CD14-positive monocyte (primary cell): ENCODE measurements at regions not wholly inside any gene's neighbourhood (a gene's known extent, or its start where the extent isn't known, plus 50 kb on each side); places are given as distances from the start of the nearest gene placed in this dataset.
A peak's percentile ranks its signal among the peaks of the same experiment; 100 is the strongest.

Experiments used
- DNase-seq, 3 donors: peaks; one replicate each; pipeline ENCODE4 v3.0.0-alpha.2; 2011 to 2022
- H2AFZ ChIP-seq: 2 replicates; pipeline ENCODE4 v1.6.0; 2012; ENCODE audit warnings: mild to moderate bottlenecking, low read depth, low read length, inconsistent platforms; ENCODE audit not compliant: insufficient read depth, poor library complexity, severe bottlenecking
- H3K27ac ChIP-seq, 2 donors: 1 replicate in 1 of 2; 2 replicates in 1 of 2; pipeline ENCODE4 v1.5.1; 2012 to 2013; ENCODE audit warnings: low read length in 2 of 2, control low read depth in 1 of 2, inconsistent platforms in 1 of 2, low read depth in 1 of 2, mild to moderate bottlenecking in 1 of 2
- H3K27me3 ChIP-seq, 2 donors: one replicate each; pipeline versions ENCODE4 v1.6.0 to v1.6.1; 2011 to 2013; ENCODE audit warnings: low read length in 2 of 2; ENCODE audit not compliant: control insufficient read depth in 2 of 2, insufficient read depth in 2 of 2
- H3K36me3 ChIP-seq, 2 donors: replicated peaks in 1 of 2; 1 replicate in 1 of 2; 2 replicates in 1 of 2; pipeline versions ENCODE4 v1.5.1 to v1.6.1; 2012 to 2013; ENCODE audit warnings: low read length in 2 of 2, control low read depth in 1 of 2, inconsistent platforms in 1 of 2, mild to moderate bottlenecking in 1 of 2; ENCODE audit not compliant: insufficient read depth in 2 of 2, control insufficient read depth in 1 of 2
- H3K4me1 ChIP-seq, 2 donors: 1 replicate in 1 of 2; 2 replicates in 1 of 2; pipeline versions ENCODE4 v1.5.1 to v1.6.1; 2012 to 2013; ENCODE audit warnings: low read length in 2 of 2, control low read depth in 1 of 2, inconsistent platforms in 1 of 2, mild to moderate bottlenecking in 1 of 2, moderate library complexity in 1 of 2; ENCODE audit not compliant: insufficient read depth in 2 of 2, control insufficient read depth in 1 of 2
- H3K4me2 ChIP-seq: replicated peaks from 2 replicates; pipeline ENCODE3; 2012; ENCODE audit warnings: low read length, moderate library complexity, mild to moderate bottlenecking; ENCODE audit not compliant: poor library complexity, severe bottlenecking; ENCODE audit errors: extremely low read depth
- H3K4me3 ChIP-seq, 3 experiments: fragments of 200-600 bp in 1 of 3; sonication (generic) in 1 of 3; replicated peaks in 1 of 3; 1 replicate in 2 of 3; 2 replicates in 1 of 3; pipeline ENCODE4 v1.5.1; 2011 to 2013; ENCODE audit warnings: low read length in 3 of 3, mild to moderate bottlenecking in 3 of 3, control low read depth in 2 of 3, low read depth in 2 of 3, inconsistent platforms in 1 of 3, moderate library complexity in 1 of 3
- H3K79me2 ChIP-seq: 2 replicates; pipeline ENCODE4 v1.6.0; 2012; ENCODE audit warnings: mild to moderate bottlenecking, control low read depth, inconsistent platforms, low read length, moderate library complexity; ENCODE audit not compliant: insufficient read depth
- H3K9ac ChIP-seq: 2 replicates; pipeline ENCODE4 v1.6.0; 2017; ENCODE audit warnings: low read length, mild to moderate bottlenecking; ENCODE audit not compliant: insufficient read depth, poor library complexity, severe bottlenecking
- H3K9me3 ChIP-seq, 2 donors: replicated peaks in 1 of 2; 1 replicate in 1 of 2; 2 replicates in 1 of 2; pipeline versions ENCODE4 v1.5.1 to v1.6.1; 2012 to 2013; ENCODE audit warnings: low read length in 2 of 2, control low read depth in 1 of 2; ENCODE audit not compliant: control insufficient read depth in 1 of 2, insufficient read depth in 1 of 2
- H4K20me1 ChIP-seq: 2 replicates; pipeline ENCODE4 v1.6.0; 2012; ENCODE audit warnings: mild to moderate bottlenecking, low read length, control low read depth, moderate library complexity; ENCODE audit not compliant: insufficient read depth
- H3K27ac Mint-ChIP-seq, 7 donors: one replicate each; pipeline ENCODE4 v1.8.0; 2020; ENCODE audit warnings: mild to moderate bottlenecking in 7 of 7, mixed read lengths in 7 of 7, moderate library complexity in 6 of 7, inconsistent platforms in 2 of 7
- H3K27me3 Mint-ChIP-seq, 3 donors: one replicate each; pipeline ENCODE4 v1.8.0; 2021 to 2022; ENCODE audit warnings: low read depth in 3 of 3, mild to moderate bottlenecking in 3 of 3, mixed read lengths in 3 of 3, moderate library complexity in 3 of 3, inconsistent platforms in 1 of 3
- H3K36me3 Mint-ChIP-seq, 2 donors: one replicate each; pipeline ENCODE4 v1.8.0; 2020; ENCODE audit warnings: mixed read lengths in 2 of 2, inconsistent platforms in 1 of 2, mild to moderate bottlenecking in 1 of 2
- H3K4me1 Mint-ChIP-seq: one replicate; pipeline ENCODE4 v1.8.0; 2020; ENCODE audit warnings: mild to moderate bottlenecking, mixed read lengths
- H3K4me3 Mint-ChIP-seq, 2 donors: one replicate each; pipeline ENCODE4 v1.8.0; 2020; ENCODE audit warnings: mild to moderate bottlenecking in 2 of 2, mixed read lengths in 2 of 2, moderate library complexity in 1 of 2
- H3K9me3 Mint-ChIP-seq, 7 donors: one replicate each; pipeline ENCODE4 v1.8.0; 2020 to 2022; ENCODE audit warnings: mixed read lengths in 7 of 7, mild to moderate bottlenecking in 6 of 7, moderate library complexity in 6 of 7, inconsistent platforms in 2 of 7
- CTCF ChIP-seq: fragments of 200-600 bp; IDR thresholded peaks from one replicate; pipeline ENCODE4 v1.8.0; 2022; ENCODE audit warnings: antibody characterized with exemption, mild to moderate bottlenecking
- WGBS: methylation state at CpG from one replicate; pipeline ENCODE4 v1.1.5; 2013; ENCODE audit warnings: missing lambda C conversion rate; ENCODE audit not compliant: insufficient coverage; 5-methylcytosine and 5-hydroxymethylcytosine counted together
- intact Hi-C, 2 donors: fragments of 100-400 bp; cut with micrococcal nuclease; formaldehyde crosslinking; loops; one replicate each; pipeline versions ENCODE4 v1.15.0 to v1.15.1; 2023

- H3K9ac ChIP-seq, result no peak overlapping the region
- H3K27me3 ChIP-seq, result peaks cover 32 to 55% of the 10 kb centered on the region in 2 donors
- peaks cover 0 to 3% (median 0%) of the 10 kb centered on the region in 7 donors for H3K9me3 Mint-ChIP-seq
- H3K4me1 Mint-ChIP-seq, result no peaks in the 10 kb centered on the region
- no peak for DNase-seq
- H4K20me1 ChIP-seq, result no peaks in the 10 kb centered on the region
- peak overlapping the region in 1 of 2 donors; percentile 77 for H3K4me3 Mint-ChIP-seq
- intact Hi-C loops, result no loop called here
- no peaks in the 10 kb centered on the region for H3K36me3 Mint-ChIP-seq
- no peaks in the 10 kb centered on the region for H3K4me1 ChIP-seq
- H3K4me3 ChIP-seq, result no peak overlapping the region
- H3K27ac ChIP-seq, result no peak overlapping the region
- no peak overlapping the region for H2AFZ ChIP-seq
- H3K27me3 Mint-ChIP-seq, result peaks cover 35 to 66% (median 48%) of the 10 kb centered on the region in 3 donors
- H3K79me2 ChIP-seq, result no peaks in the 10 kb centered on the region
- no peak for TF ChIP-seq CTCF
- no peak overlapping the region for H3K27ac Mint-ChIP-seq
- H3K9me3 ChIP-seq, result no peaks in the 10 kb centered on the region
- H3K36me3 ChIP-seq, result no peaks in the 10 kb centered on the region
- no peak overlapping the region for H3K4me2 ChIP-seq
- 75% methylated on average over 17 of the region's 20 CpGs for WGBS
These were observed 70.2 kb upstream of the OLIG2 start for GRCh38 chr21:32955311-32956060.

- 66% methylated on average over 6 of the region's 10 CpGs for WGBS
- no peak overlapping the region for H3K27ac Mint-ChIP-seq
- Histone ChIP-seq H3K9ac (no peak overlapping the region), H3K27me3 (peaks cover 36 to 58% of the 10 kb centered on the region in 2 donors), H3K36me3 (no peaks in the 10 kb centered on the region), H3K4me3 (no peak overlapping the region), H3K4me1 (no peaks in the 10 kb centered on the region), H3K79me2 (no peaks in the 10 kb centered on the region), H4K20me1 (no peaks in the 10 kb centered on the region), H3K27ac (no peak overlapping the region), H2AFZ (no peak overlapping the region), H3K4me2 (no peak overlapping the region), H3K9me3 (no peaks in the 10 kb centered on the region)
- intact Hi-C loops, result no loop called here
- DNase-seq, result no peak
- H3K9me3 Mint-ChIP-seq, result peaks cover 0 to 3% (median 0%) of the 10 kb centered on the region in 7 donors
- TF ChIP-seq CTCF, result no peak
- H3K4me1 Mint-ChIP-seq, result no peaks in the 10 kb centered on the region
- H3K4me3 Mint-ChIP-seq, result no peak overlapping the region
- no peaks in the 10 kb centered on the region for H3K36me3 Mint-ChIP-seq
- H3K27me3 Mint-ChIP-seq, result peaks cover 38 to 69% (median 50%) of the 10 kb centered on the region in 3 donors
These were observed 69.6 kb upstream of the OLIG2 start for GRCh38 chr21:32956061-32956656.
